GM18505 (cell line): ENCODE measurements at regions not wholly inside any gene's neighbourhood (a gene's known extent, or its start where the extent isn't known, plus 50 kb on each side); places are given as distances from the start of the nearest gene placed in this dataset.

ENCODE experiments used
- ATAC-seq: cut with Tn5 transposase; IDR thresholded peaks from one replicate; pipeline ENCODE4 v1.9.1; 2021; ENCODE audit not compliant: unreplicated experiment
- POLR2A ChIP-seq: IDR thresholded peaks from 4 replicates; pipeline ENCODE4 v1.6.1; 2011; ENCODE audit warnings: borderline replicate concordance; ENCODE audit not compliant: insufficient read depth, insufficient read length; ENCODE audit errors: extremely low read depth

GRCh38 chr2:8569332-8569930 lies 112.4 kb upstream of the ID2 start:
- ATAC-seq = no peak

GRCh38 chr2:8570637-8571036 lies 111.2 kb upstream of the ID2 start:
- no peak for ATAC-seq
- no peak for TF ChIP-seq POLR2A

More at GRCh38 chr2:8569332-8569930, 112.4 kb upstream of the ID2 start:
- TF ChIP-seq POLR2A = no peak

GRCh38 chr2:8571301-8571791 lies 110.5 kb upstream of the ID2 start:
- no peak for ATAC-seq
- no peak for TF ChIP-seq POLR2A

- no peak for TF ChIP-seq POLR2A
- no peak for ATAC-seq
These were observed 109.9 kb upstream of the ID2 start for GRCh38 chr2:8571792-8572499.

GRCh38 chr2:8572712-8573233 lies 109.1 kb upstream of the ID2 start:
- no peak for TF ChIP-seq POLR2A

GRCh38 chr2:8573234-8573941 lies 108.5 kb upstream of the ID2 start:
- no peak for ATAC-seq
- TF ChIP-seq POLR2A = no peak

More at GRCh38 chr2:8572712-8573233, 109.1 kb upstream of the ID2 start:
- no peak for ATAC-seq

- no peak for ATAC-seq
- TF ChIP-seq POLR2A = no peak
These were observed 108.0 kb upstream of the ID2 start for GRCh38 chr2:8573942-8574195.

GRCh38 chr2:8574196-8575037 lies 107.4 kb upstream of the ID2 start:
- peak; percentile 49 for ATAC-seq

GRCh38 chr2:8575038-8575833 lies 106.6 kb upstream of the ID2 start:
- ATAC-seq = peak; percentile 39
- no peak for TF ChIP-seq POLR2A

More at GRCh38 chr2:8574196-8575037, 107.4 kb upstream of the ID2 start:
- TF ChIP-seq POLR2A = no peak

GRCh38 chr2:8575834-8576423 lies 105.9 kb upstream of the ID2 start:
- no peak for TF ChIP-seq POLR2A
- no peak for ATAC-seq

GRCh38 chr2:8576525-8577167 lies 105.2 kb upstream of the ID2 start:
- no peak for ATAC-seq
- no peak for TF ChIP-seq POLR2A
